ENCODE measurements at regions not wholly inside any gene's neighbourhood (a gene's known extent, or its start where the extent isn't known, plus 50 kb on each side); places are given as distances from the start of the nearest gene placed in this dataset.

- TF ChIP-seq POLR2AphosphoS5 (IDR thresholded peaks at IDR 0.05) = no peak
- TF ChIP-seq CTCF (IDR thresholded peaks at IDR 0.05) = no peak
- no peak for TF ChIP-seq EP300 (IDR thresholded peaks at IDR 0.05)
These were observed 295.6 kb downstream of the CASP12 start for GRCh38 chr11:104602643-104603042.

Measured in esophagus muscularis mucosa (tissue), 4 donors.